HG03558 (cell line): ENCODE measurements at regions not wholly inside any gene's neighbourhood (a gene's known extent, or its start where the extent isn't known, plus 50 kb on each side); places are given as distances from the start of the nearest gene placed in this dataset.

Experiments
- ATAC-seq: cut with Tn5 transposase; IDR thresholded peaks from one replicate; pipeline ENCODE4 v1.9.1; 2021; ENCODE audit warnings: moderate number of reproducible peaks; ENCODE audit not compliant: unreplicated experiment; ENCODE audit errors: extremely low read depth

DNA sequence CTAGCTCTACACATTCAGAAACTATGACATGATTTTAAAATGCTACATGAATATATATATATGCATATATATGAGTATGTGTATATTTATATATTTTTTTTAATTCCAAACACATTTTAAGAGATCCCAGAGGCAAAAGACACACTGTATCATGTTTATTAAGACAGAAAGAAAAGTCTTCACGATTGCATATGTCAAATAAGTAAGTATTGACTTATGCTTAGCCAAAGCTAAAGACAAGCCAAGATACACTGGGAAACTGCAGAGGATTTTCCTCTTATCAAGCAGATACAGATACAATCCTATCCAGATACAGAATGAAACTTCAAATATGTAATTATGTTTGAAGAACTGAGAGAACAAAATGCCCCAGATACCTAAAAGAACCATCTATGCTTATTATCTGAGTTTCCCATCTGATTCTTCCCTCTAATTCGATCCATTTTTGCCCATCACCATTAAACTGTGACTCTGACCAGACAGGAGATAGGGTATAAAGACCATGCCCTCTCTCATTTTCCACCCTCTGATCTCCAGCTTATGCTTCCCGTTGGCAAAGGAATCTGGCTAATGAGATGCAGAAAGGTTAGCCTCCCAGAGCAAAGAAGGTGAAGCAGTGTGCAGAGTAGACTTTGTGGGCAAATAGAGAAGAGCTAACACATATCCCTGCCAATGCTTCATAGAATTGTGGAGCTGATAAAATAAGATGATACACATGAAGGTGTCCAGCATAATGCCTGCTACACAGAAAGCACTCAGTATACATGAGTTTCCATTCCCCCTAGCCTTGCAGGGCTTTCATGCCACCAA is 131.0 kb upstream of the TARS1 start:
- ATAC-seq = no peak

DNA sequence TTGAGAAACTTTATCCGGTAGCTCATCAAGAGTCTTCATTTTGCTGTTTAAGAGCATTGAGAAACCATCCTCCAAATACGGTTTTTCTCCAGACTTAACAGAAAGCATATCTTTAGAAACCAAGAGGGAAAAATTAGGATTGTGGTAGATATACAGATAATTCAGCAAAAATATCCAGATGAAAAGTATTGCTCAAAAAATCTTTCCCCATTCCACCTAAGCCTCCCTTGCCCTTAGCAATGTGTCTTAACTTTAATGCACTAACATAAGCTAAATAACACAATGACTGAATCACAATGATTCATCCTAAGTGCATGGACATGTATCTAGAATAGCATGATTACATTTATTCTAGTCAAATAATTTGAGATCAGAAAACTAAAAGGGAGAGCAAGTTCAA is 130.3 kb upstream of the TARS1 start:
- no peak for ATAC-seq

DNA sequence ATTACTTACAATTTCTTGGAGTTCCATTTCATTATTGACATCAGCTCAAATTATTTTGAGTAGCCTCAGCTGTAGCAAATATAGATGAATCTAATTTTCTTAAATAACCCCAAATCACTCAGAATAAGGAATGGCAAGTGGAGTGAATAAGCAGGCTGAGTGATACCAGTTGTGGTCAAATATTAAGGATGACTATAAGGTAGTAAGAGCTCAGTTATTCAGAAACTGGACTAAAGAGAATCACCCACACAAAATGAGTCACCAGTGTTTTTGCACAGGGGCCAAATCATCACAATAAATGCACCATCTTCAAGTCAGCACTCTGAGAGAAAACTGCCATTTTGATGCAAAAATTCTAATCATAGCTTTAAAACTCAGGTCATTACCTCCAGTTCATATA is 128.9 kb upstream of the TARS1 start:
- ATAC-seq = no peak

DNA sequence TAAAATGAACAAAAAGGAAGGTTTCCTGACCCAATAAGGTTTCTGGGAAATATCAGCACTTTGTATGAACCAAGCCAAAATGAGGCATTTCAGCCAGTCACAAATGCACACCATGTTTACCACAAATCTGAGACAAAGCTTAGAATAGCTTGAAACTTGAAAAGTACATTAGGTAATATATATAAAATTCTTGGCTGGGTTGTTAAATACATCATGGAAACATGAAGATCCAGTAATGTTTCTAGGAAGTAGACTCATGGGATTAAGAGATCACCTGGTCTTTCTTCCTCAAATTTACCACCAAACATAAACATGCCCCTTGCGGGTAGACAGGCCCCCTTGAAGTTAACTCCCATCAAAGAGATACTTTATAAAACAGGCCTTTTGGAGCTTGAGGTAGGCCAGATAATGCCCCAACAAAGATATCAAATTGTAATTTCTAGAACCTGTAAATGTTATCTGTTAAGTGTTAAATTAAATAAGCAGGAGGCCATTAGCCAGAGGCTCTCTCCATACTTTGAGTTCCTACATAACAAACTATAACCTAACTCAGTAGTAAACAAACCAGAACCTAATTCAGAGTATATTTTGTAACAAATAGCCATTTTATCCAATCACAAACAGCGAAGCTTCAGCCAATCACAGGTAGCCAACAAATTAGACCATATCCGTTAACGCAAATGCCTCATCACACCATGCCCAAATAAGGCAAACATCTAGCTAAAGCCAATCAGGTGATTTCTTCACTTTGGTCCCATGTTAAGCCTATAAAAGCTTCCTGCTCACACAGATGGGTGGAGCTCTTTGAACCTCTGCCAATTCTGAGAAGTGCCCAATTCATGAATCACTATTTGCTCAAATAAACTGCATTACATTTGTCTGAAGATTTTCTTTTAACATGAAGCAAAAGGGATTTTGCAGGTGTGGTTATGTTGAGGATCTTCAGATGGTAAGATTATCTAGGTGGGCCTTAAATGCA is 127.9 kb upstream of the TARS1 start:
- ATAC-seq = no peak

DNA sequence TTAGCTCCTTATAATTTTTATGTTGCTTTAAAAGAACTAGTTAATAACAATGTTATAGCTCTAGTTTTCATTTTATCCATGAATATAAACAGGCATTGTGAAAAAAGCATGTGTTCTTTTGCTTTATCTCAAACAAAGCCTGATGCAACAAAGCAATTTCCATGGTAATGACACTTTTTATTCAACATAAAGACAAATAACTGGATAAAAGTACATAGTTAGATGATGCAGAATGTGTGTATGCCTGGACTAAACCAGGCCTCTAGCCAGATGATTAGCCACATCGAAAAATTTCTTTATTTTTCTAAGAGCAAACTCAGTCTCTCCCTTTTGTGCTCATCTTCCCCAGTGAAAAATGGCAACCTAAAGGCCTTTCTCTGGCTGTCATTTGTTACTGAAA is 125.6 kb upstream of the TARS1 start:
- ATAC-seq = no peak

DNA sequence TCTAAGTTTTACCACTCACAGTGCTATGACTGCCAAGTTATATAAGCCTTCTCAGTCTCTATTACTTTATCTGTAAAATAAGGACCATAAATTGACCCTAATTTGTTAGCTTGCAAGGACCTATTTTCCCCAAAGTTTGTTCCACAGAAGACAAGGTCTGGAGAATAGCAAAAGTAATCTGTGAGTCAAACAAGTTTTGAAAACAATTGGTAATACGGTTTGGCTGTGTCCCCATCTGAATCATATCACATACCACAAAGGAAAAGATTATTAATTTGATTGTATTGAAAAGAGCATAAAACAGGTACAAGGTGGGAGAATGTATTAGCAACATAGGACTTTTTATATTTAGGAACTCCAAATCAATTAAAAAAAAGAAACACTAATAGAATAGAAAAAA is 124.0 kb upstream of the TARS1 start:
- no peak for ATAC-seq

DNA sequence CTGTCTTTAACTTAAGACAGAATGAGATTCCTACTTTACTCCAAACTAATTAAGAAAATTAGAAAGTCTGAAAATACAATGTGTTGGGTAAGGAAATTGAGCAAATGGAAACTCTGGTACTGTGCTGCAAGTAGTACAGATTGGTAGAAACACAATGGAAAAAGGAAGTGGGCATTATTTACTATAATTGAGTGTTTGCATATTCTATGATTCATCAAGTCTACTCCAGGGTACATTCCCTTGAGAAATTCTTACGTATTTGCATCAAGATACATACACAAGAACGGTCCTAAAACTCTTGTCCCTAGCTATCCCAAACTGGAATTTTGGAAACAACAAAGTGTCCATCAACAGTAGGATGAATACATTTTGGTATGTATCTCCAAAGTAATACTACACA is 123.5 kb upstream of the TARS1 start:
- ATAC-seq = no peak

DNA sequence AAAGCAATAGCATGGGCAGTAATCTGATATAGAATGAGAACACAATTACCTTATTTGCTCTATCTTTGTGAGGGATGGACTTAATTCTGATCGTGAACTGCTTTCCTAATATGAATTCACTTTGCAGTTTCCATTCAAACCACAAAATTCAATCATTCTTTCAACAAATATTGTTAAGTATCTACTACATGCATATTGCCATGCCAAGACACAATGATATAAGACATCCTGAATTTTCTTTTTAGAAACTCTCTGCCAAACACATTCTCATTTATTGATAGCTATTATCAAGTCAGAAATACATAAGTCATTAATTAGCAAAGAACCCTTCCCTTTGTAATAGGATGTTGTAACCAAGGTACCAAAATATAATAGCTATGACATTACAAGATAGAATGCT is 121.6 kb upstream of the TARS1 start:
- ATAC-seq = no peak

DNA sequence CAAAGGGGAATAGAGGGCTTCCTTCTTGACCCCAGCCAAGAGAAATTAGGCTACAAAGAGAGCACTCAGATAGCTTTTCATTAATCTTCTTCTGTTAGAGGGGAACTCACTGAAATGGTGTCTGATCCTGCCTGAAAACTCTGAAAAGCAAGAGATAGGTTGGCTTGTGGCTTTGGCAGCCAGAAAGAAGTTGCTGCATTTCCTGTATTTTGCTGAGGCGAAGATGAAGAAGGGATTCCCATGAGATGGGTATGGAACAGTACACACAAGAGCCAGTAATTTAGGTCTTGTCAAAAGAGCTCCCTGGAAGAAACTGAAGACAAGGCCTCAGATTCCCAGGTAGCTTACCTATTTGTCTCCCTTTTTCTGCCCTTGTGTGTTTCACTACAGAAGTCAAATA is 120.9 kb upstream of the TARS1 start:
- ATAC-seq = no peak

DNA sequence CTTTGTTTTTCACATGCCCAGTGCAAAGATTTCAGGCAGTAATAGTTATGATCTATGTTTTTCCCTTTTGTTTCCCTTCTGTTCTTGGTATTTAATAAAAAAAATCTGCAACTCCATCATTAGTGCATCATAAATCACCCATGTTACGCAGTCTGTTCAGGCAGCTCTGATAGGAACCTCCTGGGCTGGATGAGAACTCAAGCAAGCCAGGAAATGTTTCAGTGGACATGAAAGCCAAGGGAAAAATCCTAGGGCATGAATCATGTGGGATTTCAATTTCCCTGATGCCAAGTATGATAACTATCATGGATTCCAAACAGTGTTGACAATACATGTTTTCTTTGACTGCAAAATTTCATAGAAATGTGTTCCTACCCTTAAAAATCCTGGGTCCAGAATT is 119.7 kb upstream of the TARS1 start:
- no peak for ATAC-seq

DNA sequence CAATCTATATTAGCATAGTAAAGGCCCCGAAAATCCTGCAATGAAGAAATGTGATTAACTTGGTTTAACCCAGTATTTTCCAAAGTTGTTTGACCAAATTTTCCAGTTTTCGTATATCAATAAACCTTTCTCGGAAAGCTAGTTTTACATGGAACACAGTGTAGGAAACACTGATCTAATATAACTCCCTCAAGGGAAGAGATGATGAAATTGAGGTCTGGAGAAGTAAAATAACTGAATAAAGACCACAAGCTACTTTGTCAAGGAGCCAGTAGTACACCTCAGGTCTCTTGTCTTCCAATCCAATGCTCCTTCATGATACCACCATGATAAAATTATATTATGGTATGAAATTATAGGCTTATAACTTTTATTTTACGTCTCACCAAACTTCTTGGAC is 118.1 kb upstream of the TARS1 start:
- ATAC-seq = no peak

DNA sequence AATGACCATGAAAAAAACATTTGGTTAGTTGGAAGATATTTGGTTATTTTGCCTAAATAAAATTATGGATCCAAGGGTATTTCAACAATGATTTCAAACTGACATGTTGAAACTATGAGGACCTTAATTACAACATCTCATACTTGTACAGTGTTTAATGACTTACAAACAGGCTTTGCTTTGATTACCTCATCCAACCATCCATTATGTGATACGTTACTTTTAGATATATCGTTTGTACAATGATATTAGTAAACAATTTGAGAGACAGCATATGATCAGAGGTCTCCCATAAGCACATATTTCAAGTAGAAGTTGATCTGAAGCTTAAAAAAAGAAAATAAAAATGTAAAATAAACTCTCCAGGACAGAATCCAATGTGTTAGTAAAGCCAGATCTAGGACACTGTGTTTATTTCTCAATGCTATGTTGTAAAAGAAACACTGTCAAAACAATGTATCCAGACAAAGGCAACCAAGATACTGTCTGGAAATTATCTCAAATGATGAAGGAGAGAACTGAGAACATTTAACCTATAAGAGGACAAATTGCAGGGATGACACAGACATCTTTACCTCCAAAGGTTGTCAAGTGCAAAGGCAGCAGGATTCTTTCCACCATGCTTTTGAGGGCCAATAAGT is 116.0 kb upstream of the TARS1 start:
- ATAC-seq = no peak

DNA sequence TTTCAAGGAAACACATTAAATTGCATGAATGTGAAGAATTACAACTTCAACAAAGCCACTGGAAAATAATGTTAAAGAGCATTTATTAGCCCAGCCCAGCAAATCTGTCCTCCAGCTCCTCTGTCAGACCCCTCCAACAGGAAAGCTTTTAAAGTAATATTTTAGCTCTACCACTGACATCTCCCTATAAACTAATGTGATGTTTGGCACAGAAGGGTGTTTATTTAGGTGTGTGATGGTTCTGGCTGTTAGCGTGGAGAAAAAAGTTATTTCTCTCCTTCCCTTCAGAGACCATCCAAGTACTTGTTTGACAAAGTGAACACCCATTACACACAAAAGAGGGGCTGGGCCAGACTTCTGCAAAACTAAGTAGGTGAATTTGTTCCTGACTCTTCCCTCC is 111.9 kb upstream of the TARS1 start:
- ATAC-seq = no peak

DNA sequence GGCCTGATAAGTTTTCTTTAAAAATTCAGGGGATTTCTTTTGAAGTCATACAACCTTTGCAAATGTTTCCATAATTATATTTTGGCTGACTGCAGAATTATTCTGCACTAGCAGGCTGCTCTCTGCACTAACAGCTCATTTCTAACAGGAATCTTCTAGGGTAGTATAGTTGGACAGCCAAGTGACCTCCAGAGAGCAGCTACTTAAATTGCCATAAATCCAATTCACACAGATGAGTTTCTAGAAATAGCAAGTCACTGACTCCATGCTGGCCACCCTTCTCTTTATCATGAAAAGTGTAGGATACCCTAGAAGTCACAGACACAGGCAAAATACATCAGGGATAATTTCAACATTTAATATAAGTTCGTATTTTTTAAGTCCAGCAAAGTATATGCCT is 110.9 kb upstream of the TARS1 start:
- ATAC-seq = no peak

DNA sequence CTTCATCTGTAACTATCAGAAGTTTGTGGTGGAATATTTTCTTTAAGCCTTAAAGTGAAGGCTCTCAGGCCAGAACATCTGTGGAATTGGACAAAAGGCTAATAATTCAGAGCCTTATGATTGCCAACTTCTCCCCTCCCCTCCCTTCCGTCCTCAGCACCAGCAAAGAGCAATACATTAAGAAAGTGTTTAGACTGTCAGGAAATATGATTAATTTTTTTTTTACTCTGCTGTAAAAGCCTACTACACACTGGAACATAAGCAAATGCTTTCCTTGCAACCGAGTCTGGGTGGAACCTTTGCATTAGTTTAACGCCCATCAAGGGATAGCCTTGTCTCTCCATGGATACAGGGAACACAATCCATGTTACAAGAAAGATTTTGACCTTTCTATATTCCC is 110.3 kb upstream of the TARS1 start:
- no peak for ATAC-seq

DNA sequence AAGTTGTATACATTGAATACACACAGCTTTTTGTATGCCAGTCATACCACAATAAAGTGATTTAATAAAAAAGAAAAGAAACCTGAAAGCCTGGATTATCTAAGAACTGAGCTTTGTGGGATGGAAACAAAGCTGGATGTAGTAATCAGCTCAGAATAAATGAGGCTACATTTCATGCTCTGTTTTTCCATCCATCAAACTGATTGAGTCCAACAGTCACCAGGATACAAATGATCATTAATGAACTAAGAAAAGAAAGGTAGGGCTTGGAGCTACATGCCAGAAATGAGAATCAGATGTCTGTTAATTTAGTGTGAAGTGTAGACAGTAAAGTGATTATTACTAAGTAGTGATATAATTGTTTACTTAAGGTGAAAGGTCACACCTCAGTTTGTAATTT is 109.8 kb upstream of the TARS1 start:
- ATAC-seq = no peak

DNA sequence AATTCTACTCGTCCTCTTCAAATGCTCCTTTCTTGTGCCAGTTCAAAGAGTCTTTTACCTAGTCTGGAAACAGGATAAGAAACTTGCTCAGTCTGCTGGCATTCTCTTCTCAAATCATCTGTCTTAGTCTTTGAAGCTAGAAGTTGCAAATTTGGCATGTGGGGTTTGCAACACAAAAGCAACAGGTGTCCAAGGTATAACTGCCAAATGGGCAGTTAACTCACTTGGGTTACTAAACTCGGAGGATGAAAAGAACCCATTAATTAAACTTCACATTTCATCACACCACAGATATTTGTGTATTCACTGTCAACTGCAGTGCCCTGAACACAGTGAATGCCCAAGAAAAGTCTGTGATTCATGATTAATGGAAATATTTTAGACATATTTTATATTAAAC is 108.0 kb upstream of the TARS1 start:
- no peak for ATAC-seq

DNA sequence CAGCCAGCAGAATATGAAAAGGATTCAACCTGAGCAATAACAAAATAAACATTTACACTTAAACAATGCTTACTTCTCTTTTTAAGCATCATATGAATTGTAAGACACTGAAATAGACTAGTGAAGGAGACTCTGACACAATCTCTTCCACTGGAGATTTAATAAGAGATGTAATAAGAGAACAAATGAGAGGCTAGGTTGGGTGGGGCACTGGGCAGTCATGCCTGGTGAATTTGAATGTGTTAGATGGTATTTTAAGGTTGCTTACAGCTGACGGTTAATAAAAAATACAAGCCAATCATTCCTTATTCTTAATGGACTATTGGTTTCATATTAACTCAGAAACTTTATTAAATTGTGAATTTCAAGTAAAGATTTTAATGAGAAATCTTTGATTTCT is 105.9 kb upstream of the TARS1 start:
- ATAC-seq = no peak

DNA sequence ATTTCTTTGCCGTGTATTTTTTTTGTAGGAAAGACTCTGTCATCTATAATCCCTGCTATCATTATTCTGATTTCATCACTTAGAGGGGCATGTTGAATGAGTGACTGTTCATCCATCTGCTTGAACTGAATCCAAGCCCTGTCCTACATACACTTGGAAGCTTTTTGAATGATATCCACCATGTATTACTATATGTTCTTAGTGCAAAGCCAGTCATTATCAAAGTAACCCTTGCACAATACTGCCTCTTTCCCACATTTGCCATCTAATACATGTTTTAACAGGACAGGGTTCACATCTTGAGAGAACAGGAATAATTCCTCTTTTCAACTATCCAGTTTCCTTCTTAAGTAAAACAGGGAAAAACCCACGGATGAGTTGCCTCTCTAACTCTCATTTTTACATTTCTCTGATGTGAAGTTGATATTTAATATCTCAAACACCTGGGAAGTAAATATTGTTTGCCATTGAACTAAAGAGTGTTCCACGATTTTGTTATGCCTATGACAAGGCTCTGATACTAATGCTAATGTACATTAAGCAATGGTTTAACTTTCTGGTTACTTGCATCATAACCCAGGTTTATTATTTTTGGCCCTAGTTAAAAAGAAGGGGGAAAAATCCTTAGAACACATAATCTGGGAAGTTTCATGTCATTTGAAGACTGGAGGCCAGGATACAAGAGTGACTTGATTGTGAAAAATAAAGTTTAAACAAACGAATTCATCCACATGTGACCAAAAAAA is 103.7 kb upstream of the TARS1 start:
- no peak for ATAC-seq

DNA sequence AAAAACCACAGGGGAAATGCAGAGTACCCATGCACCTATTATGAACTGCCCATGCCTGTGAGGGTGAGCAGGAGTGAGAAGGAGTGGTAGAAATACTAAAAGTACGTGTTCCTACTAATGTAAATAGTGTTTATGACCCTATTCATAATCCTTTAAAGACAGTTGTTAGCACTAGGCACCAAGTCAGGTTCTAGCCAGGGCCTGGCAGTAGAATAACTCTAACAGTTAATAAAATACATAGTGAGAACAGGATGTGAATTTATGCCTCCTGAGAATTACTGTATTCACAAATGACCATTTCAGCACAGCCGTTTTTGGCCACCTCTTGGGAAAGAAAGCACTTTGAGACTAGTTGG is 103.2 kb upstream of the TARS1 start:
- ATAC-seq = no peak
